ENCODE measurements at regions not wholly inside any gene's neighbourhood (a gene's known extent, or its start where the extent isn't known, plus 50 kb on each side); places are given as distances from the start of the nearest gene placed in this dataset.

- TF ChIP-seq ZNF76 (CRISPR knock-in tag; IDR thresholded peaks at IDR 0.05; ENCODE audit: borderline replicate concordance) (no peak), TAL1 (IDR thresholded peaks at IDR 0.05) (peak; percentile 91), ZNF212 (CRISPR knock-in tag; IDR thresholded peaks at IDR 0.05) (no peak), STAT5A (IDR thresholded peaks at IDR 0.05; ENCODE audit: borderline replicate concordance, low read length) (peak; percentile 92), ZNF384 (IDR thresholded peaks at IDR 0.05; ENCODE audit: low read depth, low read length) (0 out of 2 replicates have a peak, but pooled peaks have one; percentile 26), GTF2A2 (tag; IDR thresholded peaks at IDR 0.05) (no peak), TEAD4 (IDR thresholded peaks at IDR 0.05; ENCODE audit: low read length) (peak; percentile 96), TEAD4 (CRISPR knock-in tag; IDR thresholded peaks at IDR 0.05; ENCODE audit: borderline replicate concordance) (no peak), HDAC3 (IDR thresholded peaks at IDR 0.05; ENCODE audit: borderline replicate concordance, partially characterized antibody) (peak; percentile 78), CCAR2 (IDR thresholded peaks at IDR 0.05; ENCODE audit: low read depth, low read length) (no peak), ZNF436 (CRISPR knock-in tag; IDR thresholded peaks at IDR 0.05) (no peak), FUS (optimal IDR thresholded peaks at IDR 0.05; ENCODE audit: low read depth, low read length) (no peak), FOXJ2 (tag; IDR thresholded peaks at IDR 0.05) (no peak), MLX (CRISPR knock-in tag; conservative IDR thresholded peaks at IDR 0.05) (no peak), ZFP1 (CRISPR knock-in tag; IDR thresholded peaks at IDR 0.05) (0 out of 2 replicates have a peak, but pooled peaks have one; percentile 14), TFAM (CRISPR knock-in tag; conservative IDR thresholded peaks at IDR 0.05) (no peak), DEAF1 (CRISPR knock-in tag; IDR thresholded peaks at IDR 0.05) (no peak), SUPT5H (IDR thresholded peaks at IDR 0.05) (no peak), NUFIP1 (IDR thresholded peaks at IDR 0.05; ENCODE audit: partially characterized antibody) (no peak), NR0B1 (IDR thresholded peaks at IDR 0.05; ENCODE audit: partially characterized antibody) (no peak), OTX1 (CRISPR knock-in tag; IDR thresholded peaks at IDR 0.05) (0 out of 2 replicates have a peak, but pooled peaks have one; percentile 41), CREB1 (IDR thresholded peaks at IDR 0.05) (peak; percentile 90), CREB1 (CRISPR knock-in tag; IDR thresholded peaks at IDR 0.05) (peak; percentile 82), ZNF224 (CRISPR knock-in tag; IDR thresholded peaks at IDR 0.05) (no peak), GTF2E2 (tag; IDR thresholded peaks at IDR 0.05) (no peak), KDM2B (CRISPR knock-in tag; IDR thresholded peaks at IDR 0.05) (no peak), ETV1 (tag; conservative IDR thresholded peaks at IDR 0.05; ENCODE audit: low read depth) (no peak), ZNF778 (CRISPR knock-in tag; IDR thresholded peaks at IDR 0.05) (no peak)
These were observed 92.7 kb downstream of the LSMEM1 start (continued) for GRCh38 chr7:112573302-112574039.
